ENCODE measurements at regions not wholly inside any gene's neighbourhood (a gene's known extent, or its start where the extent isn't known, plus 50 kb on each side); places are given as distances from the start of the nearest gene placed in this dataset.
"Not testable (repeated sequence)": the region's sequence is repeated elsewhere in the genome, so short reads cannot be mapped to it uniquely, and the experiment has no call there.

DNA sequence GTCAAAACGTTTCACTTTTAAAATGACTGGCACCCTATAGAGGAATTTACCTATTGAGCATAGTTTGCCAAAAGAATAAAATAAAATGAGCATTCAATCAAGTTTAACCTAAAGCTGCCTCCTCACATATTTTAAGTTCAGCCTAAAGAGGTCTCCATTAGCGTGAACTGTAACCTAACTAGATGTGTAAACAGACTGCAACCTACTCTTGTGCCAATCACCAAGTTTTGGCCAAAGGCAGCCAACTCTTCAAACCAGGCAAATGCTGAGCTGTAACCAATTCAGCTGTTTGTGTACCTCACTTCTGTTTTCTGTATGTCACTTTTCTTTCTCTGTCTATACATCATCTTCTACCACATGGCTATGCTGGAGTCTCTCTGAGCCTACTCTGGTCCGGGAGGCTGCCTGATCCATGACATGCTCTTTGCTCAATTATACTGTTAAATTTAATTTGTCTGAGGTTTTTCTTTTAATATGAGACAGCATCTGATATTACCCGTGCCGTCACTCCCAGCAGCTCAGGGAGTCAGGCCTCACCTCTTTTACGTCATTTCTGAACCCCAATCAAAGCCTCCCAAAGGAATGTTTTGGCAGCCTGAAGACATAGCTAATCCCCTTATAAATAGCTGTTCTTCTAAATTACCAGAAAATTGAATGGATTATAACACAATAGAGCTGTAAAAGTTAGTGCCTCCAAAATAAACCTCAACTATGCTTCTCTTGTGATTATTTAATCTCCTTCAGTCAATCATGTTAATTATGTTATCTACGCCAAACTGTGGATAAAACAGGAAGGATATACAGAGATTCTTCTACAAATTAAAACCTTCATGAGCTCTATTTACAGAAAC lies 81.0 kb upstream of the NR5A2 start:
- Histone ChIP-seq H3K27ac (ENCODE audit: low read depth, low read length) (no peak overlapping the region), H3K9ac (ENCODE audit: low read length) (no peak overlapping the region), H3K27me3 (ENCODE audit: control insufficient read depth in 1 of 2, insufficient read depth in 2 of 2, low read length in 2 of 2) (no peaks in the 10 kb centered on the region), H3K9me3 (ENCODE audit: low read length) (no peaks in the 10 kb centered on the region), H3K4me3 (ENCODE audit: low read depth in 1 of 2, low read length in 2 of 2) (no peak overlapping the region), H3K36me3 (ENCODE audit: insufficient read depth, low read length) (no peaks in the 10 kb centered on the region), H3K4me1 (ENCODE audit: insufficient read depth, low read length) (no peaks in the 10 kb centered on the region)

DNA sequence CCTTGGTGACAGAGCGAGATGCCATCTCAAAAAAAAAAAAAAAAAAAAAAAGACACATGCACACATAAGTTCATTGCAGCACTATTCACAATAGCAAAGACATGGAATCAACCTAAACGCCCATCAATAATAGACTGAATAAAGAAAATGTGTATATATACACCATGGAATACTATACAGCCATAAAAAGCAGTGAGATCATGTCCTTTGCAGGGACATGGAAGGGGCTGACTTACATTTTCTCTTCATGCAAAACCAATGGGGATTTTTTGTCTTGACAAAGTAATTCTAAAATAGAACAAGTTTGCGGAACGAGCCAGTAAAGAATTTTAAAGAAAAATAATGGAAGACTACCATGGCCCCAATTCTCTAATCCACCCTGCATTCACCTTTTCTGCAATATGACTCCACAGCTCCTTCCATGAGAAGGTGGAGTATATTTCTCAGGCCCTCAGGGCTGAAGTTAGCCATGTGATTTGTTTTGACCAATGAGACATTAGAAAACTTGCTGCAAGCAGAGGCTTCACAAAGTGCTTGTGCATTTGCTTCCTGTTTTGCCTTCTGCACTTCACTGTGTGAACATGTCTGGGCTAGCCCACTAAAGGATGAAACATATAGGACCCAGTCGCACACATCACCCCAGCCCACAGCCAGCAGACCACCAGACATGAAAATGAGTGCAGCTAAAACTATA lies 78.8 kb upstream of the NR5A2 start:
- Histone ChIP-seq H3K9ac (ENCODE audit: low read length) (no peak overlapping the region), H3K9me3 (ENCODE audit: low read length) (no peaks in the 10 kb centered on the region), H3K27ac (ENCODE audit: low read depth, low read length) (no peak overlapping the region), H3K27me3 (ENCODE audit: control insufficient read depth in 1 of 2, insufficient read depth in 2 of 2, low read length in 2 of 2) (no peaks in the 10 kb centered on the region), H3K36me3 (ENCODE audit: insufficient read depth, low read length) (no peaks in the 10 kb centered on the region), H3K4me3 (ENCODE audit: low read depth in 1 of 2, low read length in 2 of 2) (no peak overlapping the region), H3K4me1 (ENCODE audit: insufficient read depth, low read length) (no peaks in the 10 kb centered on the region)

DNA sequence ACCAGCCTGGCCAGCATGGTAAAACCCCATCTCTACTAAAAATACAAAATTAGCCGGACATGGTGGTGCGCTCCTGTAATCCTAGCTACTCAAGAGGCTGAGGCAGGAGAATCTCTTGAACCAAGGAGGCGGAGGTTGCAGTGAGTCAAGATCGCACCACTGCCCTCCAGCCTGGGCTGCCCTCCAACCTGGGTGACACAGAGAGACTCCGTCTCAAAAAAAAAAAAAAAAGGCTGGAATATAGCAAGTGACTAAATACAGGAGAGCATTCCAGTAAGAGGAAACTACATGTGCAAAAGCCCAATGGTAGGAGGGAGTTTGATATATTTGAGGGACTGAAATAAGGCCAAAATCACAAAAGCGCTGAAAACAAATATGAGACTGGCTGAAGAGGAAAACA lies 76.5 kb upstream of the NR5A2 start:
- H3K9ac ChIP-seq (ENCODE audit: low read length); H3K27me3 ChIP-seq (ENCODE audit: control insufficient read depth in 1 of 2, insufficient read depth in 2 of 2, low read length in 2 of 2); H3K36me3 ChIP-seq (ENCODE audit: insufficient read depth, low read length); H3K4me3 ChIP-seq (ENCODE audit: low read depth in 1 of 2, low read length in 2 of 2); H3K4me1 ChIP-seq (ENCODE audit: insufficient read depth, low read length); H3K9me3 ChIP-seq (ENCODE audit: low read length); H3K27ac ChIP-seq (ENCODE audit: low read depth, low read length): not testable (repeated sequence)

DNA sequence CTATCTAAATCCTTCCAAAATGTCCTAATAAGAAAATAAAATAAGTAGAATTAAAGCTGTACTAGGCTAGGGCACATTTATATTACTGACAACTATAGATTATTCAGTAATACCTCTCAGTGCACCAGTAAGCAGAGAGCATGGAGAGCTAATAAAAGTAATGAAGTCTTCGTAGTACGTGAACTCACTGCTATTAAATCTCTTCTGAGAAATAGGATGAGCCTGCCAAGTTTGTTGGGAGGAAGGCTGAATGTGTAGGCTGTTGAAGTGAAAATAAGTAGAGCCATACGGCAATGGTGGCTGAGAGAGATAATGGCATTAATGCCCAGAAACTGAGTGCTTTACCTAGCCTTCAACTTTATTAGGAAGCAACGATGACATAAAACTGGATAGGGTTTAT lies 73.9 kb upstream of the NR5A2 start:
- no peaks in the 10 kb centered on the region for H3K36me3 ChIP-seq (ENCODE audit: insufficient read depth, low read length)
- no peak overlapping the region for H3K9ac ChIP-seq (ENCODE audit: low read length)
- no peaks in the 10 kb centered on the region for H3K9me3 ChIP-seq (ENCODE audit: low read length)
- H3K27me3 ChIP-seq (ENCODE audit: control insufficient read depth in 1 of 2, insufficient read depth in 2 of 2, low read length in 2 of 2): no peaks in the 10 kb centered on the region
- no peaks in the 10 kb centered on the region for H3K4me1 ChIP-seq (ENCODE audit: insufficient read depth, low read length)
- H3K27ac ChIP-seq (ENCODE audit: low read depth, low read length): no peak overlapping the region
- H3K4me3 ChIP-seq (ENCODE audit: low read depth in 1 of 2, low read length in 2 of 2): no peak overlapping the region

DNA sequence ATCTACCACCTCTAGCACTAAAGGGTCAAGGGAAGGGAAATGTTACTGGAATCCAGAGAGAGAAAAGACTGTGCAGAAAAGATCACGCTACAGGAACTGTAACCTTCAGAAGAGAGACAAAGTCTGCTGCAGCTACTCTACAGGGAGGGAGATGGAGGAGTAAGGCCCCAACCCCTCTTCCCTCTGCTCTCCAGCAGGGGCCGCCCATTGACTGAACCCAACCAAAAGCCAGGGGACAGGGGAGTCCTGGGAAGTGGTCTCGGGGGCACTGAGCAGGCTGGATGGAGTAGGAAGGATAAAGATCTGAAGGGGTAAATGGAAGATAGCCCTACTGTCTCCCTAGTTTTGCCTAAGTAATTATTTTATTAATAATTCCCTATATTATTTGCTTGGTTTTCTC lies 72.8 kb upstream of the NR5A2 start:
- H3K9ac ChIP-seq (ENCODE audit: low read length): no peak overlapping the region
- H3K36me3 ChIP-seq (ENCODE audit: insufficient read depth, low read length): no peaks in the 10 kb centered on the region
- H3K4me1 ChIP-seq (ENCODE audit: insufficient read depth, low read length): no peaks in the 10 kb centered on the region
- no peak overlapping the region for H3K4me3 ChIP-seq (ENCODE audit: low read depth in 1 of 2, low read length in 2 of 2)
- no peak overlapping the region for H3K27ac ChIP-seq (ENCODE audit: low read depth, low read length)
- H3K27me3 ChIP-seq (ENCODE audit: control insufficient read depth in 1 of 2, insufficient read depth in 2 of 2, low read length in 2 of 2): no peaks in the 10 kb centered on the region
- H3K9me3 ChIP-seq (ENCODE audit: low read length): no peaks in the 10 kb centered on the region

DNA sequence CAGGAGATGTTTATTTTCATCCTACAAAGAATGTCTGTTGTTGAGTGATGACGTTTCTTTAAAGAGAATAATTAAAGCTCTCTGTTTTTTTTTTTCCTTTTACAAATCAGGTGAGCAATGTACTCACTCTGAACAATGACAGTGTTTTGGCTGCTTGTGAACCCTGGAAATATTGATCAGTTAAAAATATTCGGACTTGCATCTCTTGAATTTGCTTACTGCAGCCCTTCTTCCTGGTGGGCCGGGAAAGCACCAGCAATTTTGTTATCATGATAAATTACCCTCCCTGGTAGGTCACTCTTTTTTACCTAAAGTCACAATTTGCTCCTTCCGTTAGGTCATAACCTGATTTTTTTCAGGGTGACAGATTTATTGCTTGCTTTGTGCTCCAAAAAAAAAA lies 72.3 kb upstream of the NR5A2 start:
- H3K27ac ChIP-seq (ENCODE audit: low read depth, low read length): no peak overlapping the region
- no peaks in the 10 kb centered on the region for H3K36me3 ChIP-seq (ENCODE audit: insufficient read depth, low read length)
- no peak overlapping the region for H3K9ac ChIP-seq (ENCODE audit: low read length)
- no peaks in the 10 kb centered on the region for H3K9me3 ChIP-seq (ENCODE audit: low read length)
- H3K27me3 ChIP-seq (ENCODE audit: control insufficient read depth in 1 of 2, insufficient read depth in 2 of 2, low read length in 2 of 2): no peaks in the 10 kb centered on the region
- no peaks in the 10 kb centered on the region for H3K4me1 ChIP-seq (ENCODE audit: insufficient read depth, low read length)
- no peak overlapping the region for H3K4me3 ChIP-seq (ENCODE audit: low read depth in 1 of 2, low read length in 2 of 2)

DNA sequence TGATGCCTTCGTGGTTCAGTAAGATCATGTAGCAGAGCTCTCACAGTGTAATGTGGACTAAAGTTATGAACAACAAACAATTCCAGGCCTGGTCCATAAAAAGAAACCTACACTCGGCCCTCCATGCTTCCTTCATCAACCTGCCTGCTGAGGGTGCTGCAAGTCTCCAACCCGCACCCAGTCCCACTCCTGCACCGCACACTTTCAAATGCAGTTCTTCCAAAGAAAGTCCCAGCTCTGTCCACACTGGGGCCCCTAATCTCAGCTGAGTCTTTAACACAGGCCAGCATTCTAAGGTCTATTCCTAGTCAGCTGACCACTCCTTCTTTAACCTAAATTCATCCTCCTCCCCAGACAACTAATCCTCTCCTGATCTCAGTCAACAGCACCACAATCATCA lies 71.5 kb upstream of the NR5A2 start:
- Histone ChIP-seq H3K9ac (ENCODE audit: low read length) (no peak overlapping the region), H3K9me3 (ENCODE audit: low read length) (no peaks in the 10 kb centered on the region), H3K4me1 (ENCODE audit: insufficient read depth, low read length) (no peaks in the 10 kb centered on the region), H3K36me3 (ENCODE audit: insufficient read depth, low read length) (no peaks in the 10 kb centered on the region), H3K4me3 (ENCODE audit: low read depth in 1 of 2, low read length in 2 of 2) (no peak overlapping the region), H3K27me3 (ENCODE audit: control insufficient read depth in 1 of 2, insufficient read depth in 2 of 2, low read length in 2 of 2) (no peaks in the 10 kb centered on the region), H3K27ac (ENCODE audit: low read depth, low read length) (no peak overlapping the region)

DNA sequence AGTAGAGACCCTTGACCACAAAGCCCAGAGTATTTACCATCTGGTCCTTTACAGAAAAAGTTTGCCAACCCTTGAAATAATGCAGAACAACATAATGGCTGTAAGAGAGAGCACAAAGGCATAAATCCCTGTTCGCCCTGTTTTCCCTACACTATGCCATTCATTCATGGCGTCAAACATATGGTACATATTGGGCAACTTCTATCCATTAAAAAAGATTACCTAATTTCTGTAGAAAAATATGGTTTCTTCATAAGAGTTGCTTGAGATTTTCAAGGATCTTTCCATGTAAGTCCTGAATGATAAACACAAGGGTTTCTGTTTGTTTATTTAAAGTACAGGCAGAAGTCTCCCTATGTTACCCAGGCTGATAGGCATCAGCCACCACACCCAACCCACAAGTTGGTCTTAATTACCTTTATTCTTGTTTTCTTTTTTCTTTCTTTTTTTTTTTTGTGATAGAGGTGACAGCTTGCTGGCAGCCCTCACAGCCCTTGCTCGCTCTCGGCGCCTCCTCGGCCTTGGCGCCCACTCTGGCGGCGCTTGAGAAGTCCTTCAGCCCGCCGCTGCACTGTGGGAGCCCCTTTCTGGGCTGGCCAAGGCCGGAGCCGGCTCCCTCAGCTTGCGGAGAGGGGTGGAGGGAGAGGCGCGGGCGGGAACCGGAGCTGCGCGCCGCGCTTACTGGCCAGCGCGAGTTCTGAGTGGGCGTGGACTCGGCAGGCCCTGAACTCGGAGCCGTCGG lies 68.3 kb upstream of the NR5A2 start:
- no peak overlapping the region for H3K4me3 ChIP-seq (ENCODE audit: low read depth in 1 of 2, low read length in 2 of 2)
- no peaks in the 10 kb centered on the region for H3K27me3 ChIP-seq (ENCODE audit: control insufficient read depth in 1 of 2, insufficient read depth in 2 of 2, low read length in 2 of 2)
- H3K36me3 ChIP-seq (ENCODE audit: insufficient read depth, low read length): no peaks in the 10 kb centered on the region
- H3K9me3 ChIP-seq (ENCODE audit: low read length): no peaks in the 10 kb centered on the region
- no peak overlapping the region for H3K27ac ChIP-seq (ENCODE audit: low read depth, low read length)
- H3K4me1 ChIP-seq (ENCODE audit: insufficient read depth, low read length): no peaks in the 10 kb centered on the region
- H3K9ac ChIP-seq (ENCODE audit: low read length): no peak overlapping the region

DNA sequence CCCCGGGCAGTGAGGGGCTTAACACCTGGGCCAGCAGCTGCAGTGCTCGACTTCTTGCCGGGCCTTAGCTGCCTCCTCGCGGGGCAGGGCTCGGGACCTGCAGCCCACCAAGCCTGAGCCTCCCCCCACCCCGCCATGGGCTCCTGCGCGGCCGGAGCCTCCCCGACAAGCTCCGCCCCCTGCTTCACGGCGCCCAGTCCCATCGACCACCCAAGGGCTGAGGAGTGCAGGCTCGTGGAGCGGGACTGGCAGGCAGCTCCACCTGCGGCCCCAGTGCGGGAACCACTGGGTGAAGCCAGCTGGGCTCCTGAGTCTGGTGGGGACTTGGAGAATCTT lies 67.8 kb upstream of the NR5A2 start:
- no peaks in the 10 kb centered on the region for H3K4me1 ChIP-seq (ENCODE audit: insufficient read depth, low read length)
- no peak overlapping the region for H3K27ac ChIP-seq (ENCODE audit: low read depth, low read length)
- H3K9me3 ChIP-seq (ENCODE audit: low read length): no peaks in the 10 kb centered on the region
- H3K9ac ChIP-seq (ENCODE audit: low read length): no peak overlapping the region
- no peaks in the 10 kb centered on the region for H3K27me3 ChIP-seq (ENCODE audit: control insufficient read depth in 1 of 2, insufficient read depth in 2 of 2, low read length in 2 of 2)
- no peak overlapping the region for H3K4me3 ChIP-seq (ENCODE audit: low read depth in 1 of 2, low read length in 2 of 2)
- H3K36me3 ChIP-seq (ENCODE audit: insufficient read depth, low read length): no peaks in the 10 kb centered on the region

DNA sequence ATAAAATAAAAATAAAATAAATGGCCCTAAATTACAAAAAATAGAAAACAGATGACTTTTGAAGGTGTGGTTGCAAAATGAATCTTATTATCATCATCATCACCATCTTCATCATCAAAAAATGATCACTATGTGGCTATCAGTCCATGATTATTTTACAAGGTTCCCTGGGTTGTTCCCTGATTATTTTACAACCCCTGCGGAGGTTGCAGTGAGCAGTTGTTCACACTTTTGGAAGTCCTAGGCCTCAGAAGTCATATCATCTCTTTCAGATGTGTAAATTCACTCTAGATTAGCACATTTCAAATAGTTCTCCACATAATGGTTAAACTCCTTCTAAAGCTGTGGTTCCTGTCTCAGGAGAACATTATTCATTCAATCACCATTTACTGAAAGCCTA lies 57.4 kb upstream of the NR5A2 start:
- Histone ChIP-seq H3K27me3 (ENCODE audit: control insufficient read depth in 1 of 2, insufficient read depth in 2 of 2, low read length in 2 of 2) (no peaks in the 10 kb centered on the region), H3K9ac (ENCODE audit: low read length) (no peak overlapping the region), H3K4me3 (ENCODE audit: low read depth in 1 of 2, low read length in 2 of 2) (no peak overlapping the region), H3K27ac (ENCODE audit: low read depth, low read length) (no peak overlapping the region), H3K36me3 (ENCODE audit: insufficient read depth, low read length) (no peaks in the 10 kb centered on the region), H3K9me3 (ENCODE audit: low read length) (no peaks in the 10 kb centered on the region), H3K4me1 (ENCODE audit: insufficient read depth, low read length) (no peaks in the 10 kb centered on the region)

DNA sequence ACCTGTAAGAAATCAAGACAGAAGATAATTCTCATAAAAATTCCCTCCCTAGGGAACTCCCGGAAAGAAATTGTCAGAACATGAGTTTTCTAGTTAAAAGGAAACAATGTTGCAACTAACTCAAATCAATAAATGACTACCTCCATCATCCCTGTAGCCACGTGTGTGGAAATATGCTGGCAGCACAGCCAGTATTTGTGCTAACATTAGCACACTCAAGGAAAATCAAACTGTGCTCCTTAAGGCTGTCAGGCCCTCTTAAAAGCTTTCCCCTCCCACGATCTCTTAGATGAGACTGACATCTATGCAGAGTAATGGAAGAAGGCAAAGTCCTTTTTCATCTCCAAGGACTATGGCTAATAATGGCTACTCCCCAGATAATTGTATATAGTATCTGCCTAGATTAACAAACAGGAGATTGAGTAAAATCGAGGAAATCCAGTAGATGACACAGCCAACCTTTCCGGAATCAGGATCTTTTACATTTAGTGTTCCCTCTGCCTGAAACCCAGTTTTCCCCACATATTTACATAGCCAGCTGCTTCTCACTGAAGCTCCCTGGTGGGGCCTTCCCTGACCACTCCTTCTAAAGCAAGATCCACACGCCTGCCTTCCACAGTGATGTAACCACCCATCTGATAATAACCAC lies 50.9 kb upstream of the NR5A2 start:
- no peaks in the 10 kb centered on the region for H3K27me3 ChIP-seq (ENCODE audit: control insufficient read depth in 1 of 2, insufficient read depth in 2 of 2, low read length in 2 of 2)
- no peak overlapping the region for H3K27ac ChIP-seq (ENCODE audit: low read depth, low read length)
- no peaks in the 10 kb centered on the region for H3K9me3 ChIP-seq (ENCODE audit: low read length)
- no peaks in the 10 kb centered on the region for H3K36me3 ChIP-seq (ENCODE audit: insufficient read depth, low read length)
- no peaks in the 10 kb centered on the region for H3K4me1 ChIP-seq (ENCODE audit: insufficient read depth, low read length)
- no peak overlapping the region for H3K9ac ChIP-seq (ENCODE audit: low read length)
- no peak overlapping the region for H3K4me3 ChIP-seq (ENCODE audit: low read depth in 1 of 2, low read length in 2 of 2)

Measured in muscle layer of colon (tissue), 2 donors.